Heart right ventricle (tissue), 16 donors: ENCODE measurements at regions not wholly inside any gene's neighbourhood (a gene's known extent, or its start where the extent isn't known, plus 50 kb on each side); places are given as distances from the start of the nearest gene placed in this dataset.
A peak's percentile ranks its signal among the peaks of the same experiment; 100 is the strongest.

ENCODE experiments used
- ATAC-seq, 8 donors: fragments of 200-7000 bp; cut with Tn5 transposase; one replicate each; pipeline ENCODE4 v1.9.1; 2020; ENCODE audit warnings: mild to moderate bottlenecking in 8 of 8, moderate library complexity in 8 of 8, moderate number of reproducible peaks in 1 of 8
- DNase-seq, 2 donors: peaks; one replicate each; pipeline ENCODE4 v3.0.0-alpha.2; 2020
- H3K27ac ChIP-seq, 10 donors: fragments of 200-600 bp; sonication (generic) in 2 of 10; one replicate each; pipeline versions ENCODE4 v1.5.0 to v1.8.0; 2020 to 2022; ENCODE audit warnings: mild to moderate bottlenecking in 3 of 10
- H3K27me3 ChIP-seq, 7 donors: fragments of 200-600 bp; one replicate each; pipeline ENCODE4 v1.8.0; 2021 to 2022; ENCODE audit warnings: mild to moderate bottlenecking in 2 of 7
- H3K36me3 ChIP-seq, 9 donors: fragments of 200-600 bp; sonication (generic) in 1 of 9; one replicate each; pipeline versions ENCODE4 v1.5.0 to v1.8.0; 2020 to 2022; ENCODE audit warnings: mild to moderate bottlenecking in 2 of 9
- H3K4me1 ChIP-seq, 9 donors: fragments of 200-600 bp; sonication (generic) in 1 of 9; one replicate each; pipeline versions ENCODE4 v1.5.0 to v1.8.0; 2020 to 2022; ENCODE audit warnings: mild to moderate bottlenecking in 4 of 9
- H3K4me3 ChIP-seq, 10 donors: fragments of 200-600 bp; sonication (generic) in 2 of 10; one replicate each; pipeline versions ENCODE4 v1.5.0 to v1.8.0; 2020 to 2022; ENCODE audit warnings: mild to moderate bottlenecking in 7 of 10, moderate library complexity in 2 of 10
- H3K9me3 ChIP-seq, 11 donors: fragments of 200-600 bp in 10 of 11; sonication (generic) in 2 of 11; one replicate each; pipeline versions ENCODE4 v1.5.0 to v1.8.0; 2013 to 2022; ENCODE audit warnings: mild to moderate bottlenecking in 2 of 11, control low read depth in 1 of 11, moderate library complexity in 1 of 11
- WGBS, 2 donors: extraction: QIAGEN DNeasy Blood & Tissue Kit; methylation state at CpG; one replicate each; pipeline ENCODE4 v1.1.7; 2013; ENCODE audit warnings: inconsistent platforms in 1 of 2; 5-methylcytosine and 5-hydroxymethylcytosine counted together
- intact Hi-C, 10 donors: fragments of 100-400 bp; cut with DNase I; formaldehyde crosslinking; loops; one replicate each; pipeline versions ENCODE4 v1.11.1 to v1.14.2; 2022
- TF ChIP-seq, protein P1 (sequence below), 9 donors: fragments of 200-600 bp; sonication (generic) in 2 of 9; IDR thresholded peaks; one replicate each; pipeline versions ENCODE4 v1.5.0 to v1.8.0; 2021 to 2022; ENCODE audit warnings: antibody characterized with exemption in 9 of 9, mild to moderate bottlenecking in 5 of 9, moderate library complexity in 1 of 9
- donor health status: Arrhythmogenic right ventricular cardiomyopathy.
- donor health status: ischemic (EF 13 %, LVEDD 7.1; RV severe dilation, severe dysfunction).
- donor health status: healthy with polysubstance abuse.
- donor health status: DM: no; HTN: yes; CAD: no.
- donor health status: DM: no; HTN: no; CAD: no.
- donor health status: ischemic (EF 25% LVEDD 6.9; RV normal size, moderate dysfunction).
- donor health status: ischemic (EF 25% LVEDD 5.7; RV mildly dilated, moderate dysfunction).
- donor health status: healthy.
- donor health status: DM: yes; HTN: yes; CAD: no.
- donor health status: Ischemic cardiomyopathy.
- donor health status: ischemic (EF 35%, LVEDD 5.7; RV mildly dilated, moderate dysfunction).
- donor health status: nonischemic (EF 11% LVEDD 7.7; RV severe dilation, severe dysfunction).
- donor health status: DM: yes; HTN: yes; CAD: no.
- donor health status: PGD.
- donor health status: ischemic (EF 29% LVEDD 5.4; RV normal size, mild dysfunction).
- donor health status: nonischemic (EF 23%, LVEDD 6.1; RV moderate dilation, normal function).

DNA sequence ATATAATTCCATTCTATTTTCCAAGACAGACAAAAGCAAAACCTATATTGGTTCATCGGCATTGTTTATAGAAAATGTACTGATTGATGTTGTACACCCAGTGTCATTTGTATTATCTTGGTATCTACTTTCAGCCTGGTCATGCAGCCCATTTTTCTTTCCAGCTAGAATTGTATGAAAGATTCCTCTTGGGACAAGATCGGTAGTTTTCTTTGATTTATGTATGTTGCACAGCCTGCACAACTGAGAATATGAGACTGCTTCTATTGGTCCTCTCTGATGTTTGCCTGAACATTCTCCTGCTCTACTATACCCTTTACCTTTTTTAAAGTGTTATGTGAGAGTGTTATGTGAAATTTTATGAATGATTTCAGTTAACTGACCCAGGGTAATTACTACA lies 487.7 kb upstream of the PRR20A start:
- WGBS, 2 donors = 85 to 93% methylated on average over 2 of the region's 2 CpGs
- Histone ChIP-seq H3K36me3 (no peaks in the 10 kb centered on the region), H3K27ac (no peak overlapping the region), H3K27me3 (no peaks in the 10 kb centered on the region), H3K4me1 (no peaks in the 10 kb centered on the region), H3K9me3 (peaks cover 0 to 57% (median 0%) of the 10 kb centered on the region in 11 donors), H3K4me3 (no peak overlapping the region)
- TF ChIP-seq, protein P1, sequence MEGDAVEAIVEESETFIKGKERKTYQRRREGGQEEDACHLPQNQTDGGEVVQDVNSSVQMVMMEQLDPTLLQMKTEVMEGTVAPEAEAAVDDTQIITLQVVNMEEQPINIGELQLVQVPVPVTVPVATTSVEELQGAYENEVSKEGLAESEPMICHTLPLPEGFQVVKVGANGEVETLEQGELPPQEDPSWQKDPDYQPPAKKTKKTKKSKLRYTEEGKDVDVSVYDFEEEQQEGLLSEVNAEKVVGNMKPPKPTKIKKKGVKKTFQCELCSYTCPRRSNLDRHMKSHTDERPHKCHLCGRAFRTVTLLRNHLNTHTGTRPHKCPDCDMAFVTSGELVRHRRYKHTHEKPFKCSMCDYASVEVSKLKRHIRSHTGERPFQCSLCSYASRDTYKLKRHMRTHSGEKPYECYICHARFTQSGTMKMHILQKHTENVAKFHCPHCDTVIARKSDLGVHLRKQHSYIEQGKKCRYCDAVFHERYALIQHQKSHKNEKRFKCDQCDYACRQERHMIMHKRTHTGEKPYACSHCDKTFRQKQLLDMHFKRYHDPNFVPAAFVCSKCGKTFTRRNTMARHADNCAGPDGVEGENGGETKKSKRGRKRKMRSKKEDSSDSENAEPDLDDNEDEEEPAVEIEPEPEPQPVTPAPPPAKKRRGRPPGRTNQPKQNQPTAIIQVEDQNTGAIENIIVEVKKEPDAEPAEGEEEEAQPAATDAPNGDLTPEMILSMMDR (IDR thresholded peaks at IDR 0.05) = no peak
- ATAC-seq = no peak
- intact Hi-C loops = no loop called here
- DNase-seq = no peak

DNA sequence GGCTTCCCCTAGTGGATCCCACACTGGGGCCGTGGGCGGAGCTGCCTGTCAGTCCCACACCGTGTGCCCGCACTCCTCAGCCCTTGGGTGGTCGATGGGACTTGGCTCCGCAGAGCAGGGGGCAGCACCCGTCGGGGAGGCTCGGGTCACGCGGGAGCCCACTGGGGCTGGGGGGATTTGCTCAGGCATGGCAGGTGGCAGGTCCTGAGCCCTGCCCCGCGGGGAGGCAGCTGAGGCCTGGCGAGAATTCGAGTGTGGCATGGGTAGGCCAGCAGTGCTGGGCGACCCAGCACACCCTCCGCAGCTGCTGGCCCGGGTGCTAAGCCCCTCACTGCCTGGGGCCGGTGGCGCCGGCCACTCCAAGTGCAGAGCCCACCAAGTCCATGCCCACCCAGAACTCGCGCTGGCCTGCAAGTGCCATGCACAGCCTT lies 481.7 kb upstream of the PRR20A start:
- no peak overlapping the region for H3K4me3 ChIP-seq
- TF ChIP-seq, protein P1 (IDR thresholded peaks at IDR 0.05) = no peak
- H3K36me3 ChIP-seq = no peaks in the 10 kb centered on the region
- H3K27ac ChIP-seq = no peak overlapping the region
- peak in 1 of 8 donors; percentile 44 for ATAC-seq
- DNase-seq = peak in 1 of 2 donors; percentile 10
- 93 to 97% methylated on average over 23 of the region's 23 CpGs for WGBS, 2 donors
- intact Hi-C loops = no loop called here
- peaks cover 0 to 80% (median 13%) of the 10 kb centered on the region in 11 donors for H3K9me3 ChIP-seq
- H3K27me3 ChIP-seq = no peaks in the 10 kb centered on the region
- no peaks in the 10 kb centered on the region for H3K4me1 ChIP-seq

DNA sequence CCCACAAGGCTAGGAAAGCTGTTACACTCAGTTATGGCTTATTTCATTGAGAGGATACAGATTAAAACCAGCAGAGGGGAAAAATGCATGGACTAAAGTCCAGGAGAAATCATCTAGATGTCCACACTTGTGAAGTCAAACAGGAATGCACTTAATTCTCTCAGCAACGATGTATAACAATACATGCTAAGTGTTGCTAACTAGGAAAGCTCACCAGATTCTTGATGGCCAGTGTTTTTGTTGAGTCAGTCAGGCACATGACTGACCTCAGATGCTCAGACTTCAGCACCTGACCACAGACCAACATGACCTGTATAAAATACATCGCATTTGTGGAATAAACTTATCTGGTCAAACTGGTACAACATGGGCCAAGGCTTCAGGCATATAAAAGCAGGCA lies 470.2 kb upstream of the PRR20A start:
- TF ChIP-seq, protein P1 (IDR thresholded peaks at IDR 0.05) = no peak
- Histone ChIP-seq H3K4me1 (no peaks in the 10 kb centered on the region), H3K27ac (no peak overlapping the region), H3K27me3 (no peaks in the 10 kb centered on the region), H3K4me3 (no peak overlapping the region), H3K36me3 (no peaks in the 10 kb centered on the region), H3K9me3 (peaks cover 0 to 33% (median 0%) of the 10 kb centered on the region in 11 donors)
- no peak for DNase-seq
- no peak for ATAC-seq
- 70 to 71% methylated on average over 2 of the region's 2 CpGs for WGBS, 2 donors
- intact Hi-C loops = no loop called here

DNA sequence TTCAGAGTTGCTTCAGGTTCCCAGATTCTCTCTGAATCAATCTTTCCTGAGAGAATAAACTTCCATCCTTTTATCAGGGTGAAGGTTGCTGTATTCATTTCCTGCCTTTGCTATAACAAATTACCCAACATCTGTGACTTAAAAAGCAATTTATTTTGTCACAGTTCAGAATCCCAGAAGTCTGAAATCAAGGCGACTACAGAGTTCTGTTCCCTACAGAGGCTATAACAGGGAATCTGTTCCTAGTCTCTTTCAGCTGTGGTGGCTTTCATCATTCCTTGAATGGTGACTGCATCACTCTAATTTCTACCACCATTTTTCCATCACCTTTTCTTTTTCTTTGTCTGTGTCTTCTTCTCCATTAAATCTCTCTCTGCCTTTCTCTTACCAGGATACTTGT lies 459.3 kb upstream of the PRR20A start:
- H3K27ac ChIP-seq = no peak overlapping the region
- H3K4me1 ChIP-seq = no peaks in the 10 kb centered on the region
- TF ChIP-seq, protein P1 (IDR thresholded peaks at IDR 0.05) = no peak
- no peak overlapping the region for H3K4me3 ChIP-seq
- H3K27me3 ChIP-seq = no peaks in the 10 kb centered on the region
- ATAC-seq = no peak
- peaks cover 0 to 60% (median 14%) of the 10 kb centered on the region in 11 donors for H3K9me3 ChIP-seq
- intact Hi-C loops = no loop called here
- WGBS, 2 donors = 61 to 74% methylated on average over 1 of the region's 1 CpG
- DNase-seq = no peak
- no peaks in the 10 kb centered on the region for H3K36me3 ChIP-seq
